PFSK-1 (cell line): ENCODE measurements at regions not wholly inside any gene's neighbourhood (a gene's known extent, or its start where the extent isn't known, plus 50 kb on each side); places are given as distances from the start of the nearest gene placed in this dataset.

Experiments used
- POLR2AphosphoS5 ChIP-seq: IDR thresholded peaks from 2 replicates; pipeline ENCODE4 v1.6.1; 2012; ENCODE audit warnings: low read depth, mild to moderate bottlenecking, control low read depth, low read length, moderate library complexity
- TF ChIP-seq, protein P1 (sequence below), 2 experiments: IDR thresholded peaks; 2 replicates each; pipeline versions ENCODE4 v1.6.1 to v1.8.0; 2011 to 2012; ENCODE audit warnings: low read depth in 2 of 2, low read length in 2 of 2, control low read depth in 1 of 2, inconsistent platforms in 1 of 2, mild to moderate bottlenecking in 1 of 2, moderate library complexity in 1 of 2; ENCODE audit not compliant: insufficient read depth in 1 of 2

GRCh38 chr11:29368126-29368525 is 648.7 kb downstream of the KCNA4 start:
- TF ChIP-seq, protein P1, sequence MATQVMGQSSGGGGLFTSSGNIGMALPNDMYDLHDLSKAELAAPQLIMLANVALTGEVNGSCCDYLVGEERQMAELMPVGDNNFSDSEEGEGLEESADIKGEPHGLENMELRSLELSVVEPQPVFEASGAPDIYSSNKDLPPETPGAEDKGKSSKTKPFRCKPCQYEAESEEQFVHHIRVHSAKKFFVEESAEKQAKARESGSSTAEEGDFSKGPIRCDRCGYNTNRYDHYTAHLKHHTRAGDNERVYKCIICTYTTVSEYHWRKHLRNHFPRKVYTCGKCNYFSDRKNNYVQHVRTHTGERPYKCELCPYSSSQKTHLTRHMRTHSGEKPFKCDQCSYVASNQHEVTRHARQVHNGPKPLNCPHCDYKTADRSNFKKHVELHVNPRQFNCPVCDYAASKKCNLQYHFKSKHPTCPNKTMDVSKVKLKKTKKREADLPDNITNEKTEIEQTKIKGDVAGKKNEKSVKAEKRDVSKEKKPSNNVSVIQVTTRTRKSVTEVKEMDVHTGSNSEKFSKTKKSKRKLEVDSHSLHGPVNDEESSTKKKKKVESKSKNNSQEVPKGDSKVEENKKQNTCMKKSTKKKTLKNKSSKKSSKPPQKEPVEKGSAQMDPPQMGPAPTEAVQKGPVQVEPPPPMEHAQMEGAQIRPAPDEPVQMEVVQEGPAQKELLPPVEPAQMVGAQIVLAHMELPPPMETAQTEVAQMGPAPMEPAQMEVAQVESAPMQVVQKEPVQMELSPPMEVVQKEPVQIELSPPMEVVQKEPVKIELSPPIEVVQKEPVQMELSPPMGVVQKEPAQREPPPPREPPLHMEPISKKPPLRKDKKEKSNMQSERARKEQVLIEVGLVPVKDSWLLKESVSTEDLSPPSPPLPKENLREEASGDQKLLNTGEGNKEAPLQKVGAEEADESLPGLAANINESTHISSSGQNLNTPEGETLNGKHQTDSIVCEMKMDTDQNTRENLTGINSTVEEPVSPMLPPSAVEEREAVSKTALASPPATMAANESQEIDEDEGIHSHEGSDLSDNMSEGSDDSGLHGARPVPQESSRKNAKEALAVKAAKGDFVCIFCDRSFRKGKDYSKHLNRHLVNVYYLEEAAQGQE (IDR thresholded peaks at IDR 0.05; ENCODE audit: insufficient read depth in 1 of 2, low read depth in 2 of 2, low read length in 2 of 2): no peak
- no peak for TF ChIP-seq POLR2AphosphoS5
